HG03039 (cell line): ENCODE measurements at regions not wholly inside any gene's neighbourhood (a gene's known extent, or its start where the extent isn't known, plus 50 kb on each side); places are given as distances from the start of the nearest gene placed in this dataset.
"Not testable (repeated sequence)": the region's sequence is repeated elsewhere in the genome, so short reads cannot be mapped to it uniquely, and the experiment has no call there.

Source experiments
- ATAC-seq: cut with Tn5 transposase; IDR thresholded peaks from one replicate; pipeline ENCODE4 v1.9.1; 2021; ENCODE audit warnings: mild to moderate bottlenecking, moderate library complexity; ENCODE audit not compliant: unreplicated experiment

DNA sequence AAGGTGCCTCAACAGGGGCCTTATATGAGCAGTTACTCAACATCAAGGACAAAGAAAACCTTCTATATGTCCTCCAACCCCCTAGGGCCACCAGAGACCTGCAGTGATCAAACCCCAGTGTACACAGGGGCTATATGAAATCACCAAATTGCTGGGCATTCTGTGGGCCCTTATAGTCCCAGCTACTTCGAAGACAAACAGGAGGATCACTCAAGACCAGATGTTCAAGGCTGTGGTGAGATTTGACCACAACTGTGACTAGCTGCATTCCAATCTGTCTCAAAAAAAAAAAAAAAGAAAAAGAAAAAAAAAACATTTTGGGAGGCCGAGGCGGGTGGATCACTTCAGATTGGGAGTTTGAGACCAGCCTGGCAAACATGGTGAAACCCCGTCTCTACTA lies 51.0 kb upstream of the PRB2 start:
- ATAC-seq, result no peak

DNA sequence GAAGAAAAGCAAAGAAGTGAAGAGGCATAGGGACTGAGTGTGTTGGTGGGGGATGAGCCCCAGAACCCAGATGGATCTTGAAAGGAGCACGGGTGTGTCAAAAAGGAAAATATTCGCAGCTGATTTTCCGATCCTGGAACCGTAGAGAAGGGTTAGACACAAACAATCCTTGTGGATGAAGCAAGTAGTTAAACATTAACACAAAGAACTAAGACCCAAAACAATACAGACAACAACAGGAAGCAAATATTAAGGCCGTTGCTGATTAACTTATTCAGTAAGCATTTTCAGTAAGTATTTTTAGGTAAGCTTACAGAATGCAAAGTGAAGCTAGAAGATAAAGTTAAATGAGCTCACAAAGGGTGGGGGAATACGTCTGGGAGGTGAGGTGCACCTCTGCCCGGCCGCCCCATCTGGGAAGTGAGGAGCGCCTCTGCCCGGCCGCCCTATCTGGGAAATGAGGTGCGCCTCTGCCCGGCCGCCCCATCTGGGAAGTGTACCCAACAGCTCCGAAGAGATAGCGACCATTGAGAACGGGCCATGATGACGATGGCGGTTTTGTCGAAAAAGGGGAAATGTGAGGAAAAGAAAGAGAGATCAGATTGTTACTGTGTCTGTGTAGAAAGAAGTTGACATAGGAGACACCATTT lies 62.8 kb upstream of the PRB2 start:
- ATAC-seq, result no peak

DNA sequence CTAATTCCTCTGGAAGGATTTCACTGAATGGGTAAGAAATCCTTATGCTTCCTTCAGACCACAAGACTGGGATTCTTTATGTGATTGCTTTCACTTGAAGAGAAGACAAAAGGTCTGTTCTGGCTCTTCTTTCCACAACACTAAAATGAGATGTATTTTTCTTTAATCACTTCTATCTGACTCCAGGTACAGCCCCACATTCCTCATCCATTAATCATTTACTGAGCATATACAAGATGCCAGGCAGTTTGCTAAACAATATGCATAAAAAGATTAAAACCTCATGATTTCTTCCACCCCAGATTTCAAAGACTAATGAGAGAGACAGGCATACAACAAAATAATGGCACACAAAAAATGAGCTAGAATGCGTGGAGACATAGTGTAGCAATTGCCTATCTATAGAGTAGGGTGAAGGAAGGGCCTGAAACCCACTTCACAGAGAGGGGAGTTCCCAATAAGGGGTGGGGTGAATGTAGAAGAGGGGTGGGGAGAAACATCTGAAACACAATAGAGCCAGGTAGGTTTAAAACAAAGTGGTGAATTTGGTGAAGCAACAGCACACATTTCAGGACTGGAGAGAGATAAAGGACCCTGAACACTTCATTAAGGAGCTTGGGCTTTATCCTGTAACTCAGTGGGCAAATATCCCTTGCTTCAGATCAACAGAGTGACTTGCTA lies 65.1 kb upstream of the PRB2 start:
- no peak for ATAC-seq

DNA sequence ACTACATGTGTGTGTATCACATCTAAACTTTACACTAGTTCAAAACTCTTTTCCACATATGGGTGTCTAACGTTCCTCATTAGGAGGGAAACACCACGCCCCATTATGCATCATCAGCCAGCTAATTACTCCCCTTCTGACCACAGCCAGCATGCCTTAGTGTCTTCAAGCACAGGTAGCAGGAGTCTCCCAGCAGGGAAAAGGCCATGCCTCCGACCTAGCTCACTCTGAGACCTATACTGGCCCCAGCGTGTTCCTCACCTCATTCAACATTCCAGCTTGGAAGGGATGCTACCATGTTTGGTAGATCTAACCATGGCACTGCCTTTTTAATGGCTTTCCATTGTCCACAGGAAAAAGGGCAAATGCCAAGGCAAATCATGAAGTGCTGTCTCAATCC lies 66.1 kb upstream of the PRB2 start:
- ATAC-seq, result no peak

DNA sequence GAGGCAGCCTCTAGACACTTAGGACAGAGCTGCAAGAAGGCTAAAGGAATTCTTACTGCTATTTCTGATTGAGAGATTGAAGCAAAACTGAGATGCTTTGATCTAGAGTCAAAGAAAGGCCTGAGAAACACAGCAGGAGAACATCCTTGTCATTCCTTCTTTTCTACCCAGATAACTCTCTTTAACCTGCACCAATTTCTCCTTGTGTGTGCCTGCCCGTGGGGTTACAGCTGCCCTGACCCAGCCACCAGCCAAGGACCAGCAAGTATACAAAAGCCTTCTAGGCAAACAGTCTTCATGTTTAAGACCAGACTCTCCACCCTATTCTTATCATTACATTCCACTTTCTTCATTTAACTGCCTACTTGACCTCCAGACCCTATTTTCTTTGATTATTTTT lies 81.7 kb upstream of the PRB2 start:
- no peak for ATAC-seq

DNA sequence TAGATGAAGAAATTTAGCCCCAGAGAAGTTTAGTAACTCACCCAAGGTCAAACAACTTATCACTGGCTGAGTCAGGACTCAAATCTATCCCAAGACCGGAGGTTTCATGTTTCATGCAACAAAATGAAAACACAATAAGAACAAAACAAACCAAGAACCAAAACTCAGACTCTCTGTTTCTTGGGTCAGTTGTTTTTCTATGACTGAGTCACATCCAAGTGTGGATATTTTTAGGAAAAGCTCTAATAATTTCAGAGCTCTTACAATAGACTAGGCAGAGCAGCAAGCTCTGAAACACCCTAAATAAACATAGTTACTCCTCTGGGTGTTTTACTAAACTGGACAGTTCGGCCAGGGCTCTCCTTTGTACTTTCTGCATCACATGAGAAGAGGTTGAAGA lies 87.6 kb upstream of the PRB2 start:
- ATAC-seq, result no peak

DNA sequence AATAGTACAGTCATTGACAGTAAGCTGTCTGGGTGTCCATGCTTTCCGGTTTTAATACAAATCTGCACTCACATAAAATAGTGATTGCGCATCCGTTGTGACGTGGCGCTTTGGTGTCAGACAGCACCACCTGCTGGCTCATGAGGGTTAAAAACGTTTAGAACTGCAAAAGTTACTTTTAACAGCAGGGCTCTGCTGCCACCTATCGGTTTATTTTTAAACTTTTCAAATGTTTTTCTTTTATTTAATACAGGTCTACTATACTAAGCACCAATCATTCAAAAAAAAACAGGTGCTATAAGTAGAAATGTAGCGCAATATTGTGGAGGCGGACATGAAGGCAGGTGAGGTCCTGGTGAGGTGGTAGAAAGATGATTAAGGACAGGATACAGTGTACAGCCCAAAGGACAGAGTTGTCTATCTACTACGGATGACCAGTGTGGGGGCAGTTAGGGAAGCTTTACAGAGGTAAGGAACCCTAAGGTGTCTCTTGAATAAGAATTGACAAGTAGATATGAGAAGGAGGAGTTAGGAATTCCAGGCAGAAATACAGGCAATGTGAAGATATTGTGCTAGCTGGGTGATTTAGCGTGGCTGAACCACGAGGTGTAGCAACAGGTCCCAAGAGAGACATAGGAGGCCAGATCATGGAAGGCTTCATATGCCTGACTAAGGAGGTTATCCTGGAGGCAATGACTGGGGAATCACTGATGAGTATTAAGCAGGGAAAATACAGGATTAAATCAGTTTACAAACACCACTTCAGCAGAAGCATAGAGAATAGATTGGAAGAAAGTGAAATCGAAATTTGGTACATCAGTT lies 91.5 kb upstream of the PRB2 start:
- ATAC-seq, result peak; percentile 79

DNA sequence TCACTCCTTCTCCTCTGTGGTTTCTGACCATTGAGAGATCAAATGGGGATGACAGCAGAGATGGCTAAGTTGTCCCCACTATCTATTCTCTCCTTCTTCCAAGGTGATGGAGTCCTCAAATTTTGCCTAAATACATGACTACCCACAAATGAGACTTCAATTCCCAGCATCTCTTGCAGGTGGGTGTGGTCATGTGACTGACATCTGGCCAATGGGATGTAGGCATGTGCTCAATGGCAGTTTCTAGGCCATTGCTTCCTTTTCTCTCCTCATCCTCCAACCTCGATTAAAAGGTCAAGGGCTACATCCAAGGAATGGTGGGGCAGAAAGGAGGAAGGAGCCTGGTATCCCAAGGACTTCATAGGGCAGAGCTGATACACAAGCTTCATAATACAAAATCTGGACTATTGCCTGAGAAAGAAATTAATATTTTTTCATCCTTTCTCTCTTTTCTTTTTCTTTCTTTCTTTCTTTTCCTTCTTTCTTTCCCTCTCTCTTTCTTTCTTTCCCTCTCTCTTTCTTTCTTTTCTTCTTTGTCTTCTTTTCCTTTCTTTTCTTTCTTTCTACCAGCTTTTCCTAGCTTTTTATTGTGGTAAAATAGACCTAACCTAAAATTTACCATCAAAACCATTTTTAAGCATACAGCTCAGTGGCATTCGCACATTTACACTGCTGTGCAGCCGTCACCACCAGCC lies 100.9 kb upstream of the PRB2 start:
- ATAC-seq, result no peak

DNA sequence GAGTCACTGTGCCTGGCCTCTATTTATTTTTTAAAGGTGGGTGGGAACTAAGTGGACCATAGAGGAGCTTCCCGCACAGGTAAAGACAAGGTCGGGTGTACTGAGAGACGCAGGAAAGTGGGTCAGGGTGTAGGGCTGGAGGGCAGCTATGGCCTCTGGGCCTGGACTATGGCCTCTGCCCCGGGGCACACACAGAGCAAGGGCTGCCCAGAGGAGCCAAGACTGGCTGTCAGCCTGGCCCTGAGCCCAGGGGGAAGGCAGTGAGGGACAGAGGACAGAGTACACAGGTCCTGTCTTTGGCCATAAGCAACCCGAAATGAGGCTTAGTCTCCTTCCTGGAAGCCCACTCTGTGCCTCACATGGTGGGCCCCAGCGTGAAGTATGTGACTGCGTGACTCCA lies 102.1 kb upstream of the PRB2 start:
- ATAC-seq, result no peak

DNA sequence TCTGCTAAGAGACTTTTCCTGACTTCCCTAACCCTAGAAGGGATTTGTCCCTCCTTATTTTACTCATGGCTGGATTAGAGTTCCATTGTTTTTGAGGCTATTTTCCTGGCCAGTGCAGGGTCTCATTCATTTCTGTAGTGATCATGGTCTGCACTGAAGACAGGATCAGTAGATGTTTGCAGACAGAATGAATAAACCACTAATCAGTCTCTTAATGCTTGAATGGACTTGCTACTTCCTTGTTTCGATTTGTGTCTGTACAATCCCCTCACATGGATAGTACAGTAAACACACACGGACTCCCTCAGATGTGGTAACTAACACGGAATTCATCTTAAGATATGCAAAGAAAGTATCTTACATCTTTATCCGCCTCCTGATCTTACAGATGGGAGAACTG lies 102.6 kb upstream of the PRB2 start:
- peak; percentile 75 for ATAC-seq

DNA sequence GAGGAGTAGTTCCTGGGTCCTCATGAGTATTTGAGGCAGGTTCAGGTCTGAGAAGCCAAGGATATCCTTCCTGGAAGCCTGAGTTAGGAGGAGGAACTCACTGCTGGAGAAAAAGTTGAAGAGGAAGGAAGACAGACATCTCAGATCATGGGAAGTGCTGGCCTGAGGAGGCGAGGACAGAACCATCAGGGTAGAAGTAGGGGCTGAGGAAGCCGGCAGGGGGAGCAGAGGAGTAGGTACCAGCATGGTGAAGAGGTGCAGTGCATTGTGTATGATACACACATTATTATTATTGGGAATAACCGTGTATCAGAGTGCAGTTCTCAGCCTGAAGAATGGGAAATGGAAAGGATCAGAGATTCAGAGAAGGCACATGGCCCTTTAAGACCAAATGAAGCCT lies 103.2 kb upstream of the PRB2 start:
- ATAC-seq, result not testable (repeated sequence)

DNA sequence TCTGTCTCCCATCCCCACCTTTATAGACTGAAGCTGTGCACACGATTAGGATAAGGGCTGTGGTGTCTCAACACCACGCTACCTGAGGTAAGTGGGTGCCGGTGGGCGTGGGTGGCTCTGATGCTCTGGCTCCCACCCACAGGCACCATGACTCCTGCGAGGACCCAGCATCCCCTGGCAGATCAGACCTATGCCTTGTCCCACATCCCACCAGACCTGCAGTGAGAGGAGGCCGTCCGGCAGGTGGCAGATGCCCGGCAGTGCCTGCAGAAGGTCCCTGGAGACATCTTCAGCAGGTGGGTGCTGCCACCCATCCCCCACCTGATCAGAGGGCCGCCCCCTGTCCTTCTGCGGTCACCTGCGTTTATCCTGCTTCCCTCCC lies 104.4 kb upstream of the PRB2 start:
- ATAC-seq, result no peak

DNA sequence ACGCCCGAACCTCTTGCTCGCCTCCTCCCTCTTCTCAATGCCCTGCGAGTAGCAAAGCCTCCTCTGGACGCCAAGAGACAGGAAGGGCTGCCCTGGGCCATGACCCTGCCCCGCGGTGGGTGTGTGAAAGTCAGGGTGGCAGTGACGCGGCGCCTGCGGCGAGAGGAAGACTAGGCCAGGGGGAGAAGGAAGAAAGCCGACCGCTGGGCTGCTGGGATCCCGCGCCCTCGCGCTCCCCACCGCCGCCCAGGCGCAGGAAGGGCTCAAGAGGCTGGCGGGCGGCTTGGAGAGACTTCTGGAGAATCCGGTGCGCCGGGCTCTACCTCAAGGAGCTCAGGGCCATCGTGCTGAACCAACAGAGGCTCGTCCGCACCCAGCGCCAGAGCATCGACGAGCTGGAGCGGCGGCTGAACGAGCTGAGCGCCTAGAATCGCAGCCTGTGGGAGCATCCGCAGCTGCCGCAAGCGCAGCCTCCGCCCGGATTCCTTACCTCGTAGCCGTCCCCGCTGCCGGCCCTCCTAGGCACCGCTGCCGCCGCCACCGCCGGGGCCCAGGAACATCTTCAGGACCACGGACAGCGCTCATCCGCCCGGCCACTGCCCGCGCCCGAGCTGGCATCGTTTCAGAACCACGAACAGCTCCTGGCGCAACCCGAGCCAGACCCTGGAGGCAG lies 105.0 kb upstream of the PRB2 start:
- no peak for ATAC-seq

DNA sequence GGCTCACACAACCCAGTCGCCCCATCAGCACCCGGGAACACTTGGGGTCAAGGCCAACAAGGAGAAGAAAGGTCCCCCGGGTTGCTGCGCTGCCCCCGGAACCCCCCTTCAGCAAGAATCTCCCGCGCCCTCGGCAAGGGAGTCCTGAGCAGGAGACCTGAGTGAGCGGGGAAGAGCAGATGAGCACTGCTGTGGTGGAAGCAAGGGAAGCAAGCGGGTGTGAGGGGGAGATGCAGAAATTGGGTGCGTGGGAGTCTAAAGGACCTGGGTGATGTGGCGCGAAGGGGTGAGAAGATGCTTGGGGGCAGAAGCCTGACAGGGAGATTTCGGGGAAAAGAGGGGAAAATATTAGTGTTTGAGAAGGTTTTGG lies 105.5 kb upstream of the PRB2 start:
- ATAC-seq, result no peak

DNA sequence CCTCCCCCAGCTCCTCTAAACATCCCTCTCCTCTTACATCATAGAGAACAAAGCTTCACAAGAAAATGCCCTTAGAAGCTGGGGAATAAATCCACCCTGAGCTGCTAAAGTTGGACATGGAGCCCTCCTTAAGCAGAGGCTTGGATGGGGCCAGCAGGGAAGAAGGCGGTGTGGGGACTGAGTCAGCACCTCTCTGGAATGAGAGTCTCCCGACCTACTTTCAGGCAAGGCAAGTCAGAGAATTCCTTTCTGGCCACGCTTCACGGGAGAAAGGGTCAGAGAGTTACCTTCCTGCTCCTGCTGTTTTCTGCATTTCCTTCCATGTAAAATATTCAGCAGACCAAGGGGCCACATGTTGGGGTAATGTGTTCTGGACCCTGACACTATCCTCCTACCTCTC lies 113.3 kb upstream of the PRB2 start:
- ATAC-seq, result no peak

DNA sequence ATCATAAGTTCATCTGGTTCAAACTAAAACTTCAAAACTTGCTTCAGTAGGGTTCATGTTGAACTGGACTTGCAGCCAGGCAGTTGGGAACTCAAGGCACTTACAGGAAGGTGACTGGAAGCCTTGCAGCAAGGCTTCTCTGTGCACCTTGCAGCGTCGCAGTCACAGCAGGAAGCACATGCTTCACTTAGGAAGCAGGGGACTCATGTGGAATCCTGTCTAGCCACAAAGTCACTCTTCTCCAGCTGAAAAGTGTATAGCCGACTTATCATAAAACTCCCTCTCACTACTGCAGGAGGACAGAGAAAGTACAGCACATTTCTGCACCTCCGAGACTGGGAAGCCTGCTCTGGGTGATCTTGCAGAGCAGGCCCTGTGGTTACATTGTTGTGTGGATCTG lies 114.0 kb upstream of the PRB2 start:
- ATAC-seq, result no peak

DNA sequence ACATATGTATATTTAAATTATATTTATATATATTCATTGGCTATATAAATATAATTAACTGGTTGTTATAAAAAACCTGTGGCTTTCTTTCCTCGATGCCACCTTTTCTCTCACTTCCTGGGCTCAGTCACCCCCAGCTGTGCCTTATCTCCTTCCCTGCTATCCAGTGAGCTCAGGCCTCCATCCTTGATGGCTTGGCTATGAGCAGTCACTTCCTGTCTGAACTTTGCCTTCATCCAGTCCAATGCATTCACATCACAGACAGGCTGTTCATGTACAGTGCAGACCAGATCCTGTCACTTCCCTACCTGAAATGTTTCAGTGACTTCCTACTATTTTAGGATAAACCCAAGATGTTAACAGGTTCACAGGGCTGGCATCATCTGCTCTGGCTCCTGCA lies 115.3 kb upstream of the PRB2 start:
- ATAC-seq, result no peak

DNA sequence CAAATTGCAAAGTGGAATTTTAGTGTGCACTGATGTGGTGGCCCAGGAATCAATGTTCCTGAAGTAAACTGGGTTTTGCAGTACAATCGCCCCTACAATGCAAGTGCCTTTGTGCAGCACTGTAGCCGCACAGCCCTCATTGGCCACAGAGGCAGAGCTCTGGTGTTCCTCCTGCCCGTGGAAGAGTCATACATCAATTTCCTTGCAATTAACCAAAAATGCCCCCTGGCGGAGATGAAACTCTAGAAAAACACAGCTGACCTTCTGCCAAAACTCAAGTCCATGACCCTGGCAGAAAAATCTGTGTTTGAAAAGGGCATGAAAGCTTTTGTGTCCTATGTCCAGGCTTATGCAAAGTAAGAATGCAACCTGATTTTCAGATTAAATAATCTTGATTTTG lies 117.9 kb upstream of the PRB2 start:
- ATAC-seq, result no peak

DNA sequence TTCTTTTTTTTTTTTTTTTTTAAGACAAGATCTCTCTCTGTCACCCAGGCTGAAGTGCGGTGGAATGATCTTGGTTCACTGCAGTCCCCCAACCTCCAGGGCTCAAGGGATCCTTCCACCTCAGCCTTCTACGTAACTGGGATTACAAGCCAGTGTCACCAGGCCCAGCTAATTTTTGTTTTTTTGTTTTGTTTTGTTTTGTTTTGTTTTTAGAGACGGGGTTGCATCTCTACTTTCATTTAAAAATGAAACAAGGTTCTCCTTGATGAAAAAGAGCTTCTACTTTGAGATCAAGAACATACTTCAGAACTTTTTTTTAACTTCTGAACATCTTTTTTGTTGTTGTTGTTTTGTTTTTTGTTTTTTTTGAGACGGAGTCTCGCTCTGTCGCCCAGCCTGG lies 121.7 kb upstream of the PRB2 start:
- ATAC-seq, result no peak

DNA sequence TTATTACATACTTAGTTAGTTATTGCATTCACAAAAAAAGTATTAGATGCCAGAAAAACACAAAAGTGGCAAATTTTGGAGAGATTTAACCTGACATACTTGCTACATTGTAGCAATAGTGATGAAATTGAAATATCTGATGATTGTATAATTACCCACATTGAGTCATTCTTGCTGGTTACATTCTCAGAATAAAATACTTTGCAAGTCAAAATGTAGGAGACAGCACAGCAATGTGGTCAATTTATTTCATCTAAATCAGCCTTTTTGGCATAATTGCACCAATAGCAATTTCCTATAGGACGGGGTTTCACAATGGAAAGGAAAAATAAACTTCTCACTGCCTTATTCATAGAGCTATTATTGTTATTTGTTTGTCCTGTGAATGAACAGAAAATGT lies 125.0 kb upstream of the ETV6 start:
- ATAC-seq, result no peak

DNA sequence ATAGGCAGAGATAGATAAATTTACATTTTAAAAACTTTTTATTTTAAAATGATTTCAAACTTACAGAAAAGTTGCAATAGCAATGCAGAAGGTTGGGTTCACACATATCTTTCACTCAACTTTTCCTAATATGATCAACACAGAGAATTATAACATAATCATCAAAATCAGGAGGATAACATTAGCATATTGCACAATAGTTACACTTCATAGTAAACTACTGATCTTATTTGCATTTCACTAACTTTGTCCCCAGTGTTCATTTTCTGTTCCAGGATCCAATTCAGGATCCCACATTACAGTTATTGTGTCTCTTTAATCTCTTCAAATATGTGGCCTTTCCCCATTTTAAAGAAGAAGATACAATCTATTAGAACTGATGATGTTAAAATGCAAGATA lies 115.4 kb upstream of the ETV6 start:
- no peak for ATAC-seq
